Ishikawa (cell line): ENCODE measurements at regions not wholly inside any gene's neighbourhood (a gene's known extent, or its start where the extent isn't known, plus 50 kb on each side); places are given as distances from the start of the nearest gene placed in this dataset.

Experiments used
- EGR1 ChIP-seq: IDR thresholded peaks from 2 replicates; pipeline ENCODE4 v1.6.1; 2012
- FOXM1 ChIP-seq: IDR thresholded peaks from 2 replicates; pipeline ENCODE4 v1.6.1; 2012; ENCODE audit warnings: low read depth, borderline replicate concordance
- RAD21 ChIP-seq: IDR thresholded peaks from 2 replicates; pipeline ENCODE4 v1.6.1; 2012; ENCODE audit warnings: low read depth
- TCF12 ChIP-seq: IDR thresholded peaks from 2 replicates; pipeline ENCODE4 v1.6.1; 2012; ENCODE audit warnings: low read depth
- TF ChIP-seq, protein P1 (sequence below): IDR thresholded peaks from 2 replicates; pipeline ENCODE4 v1.6.1; 2012
- TF ChIP-seq, protein P2 (sequence below): IDR thresholded peaks from 2 replicates; pipeline ENCODE4 v1.6.1; 2012; ENCODE audit warnings: low read depth, mild to moderate bottlenecking

DNA sequence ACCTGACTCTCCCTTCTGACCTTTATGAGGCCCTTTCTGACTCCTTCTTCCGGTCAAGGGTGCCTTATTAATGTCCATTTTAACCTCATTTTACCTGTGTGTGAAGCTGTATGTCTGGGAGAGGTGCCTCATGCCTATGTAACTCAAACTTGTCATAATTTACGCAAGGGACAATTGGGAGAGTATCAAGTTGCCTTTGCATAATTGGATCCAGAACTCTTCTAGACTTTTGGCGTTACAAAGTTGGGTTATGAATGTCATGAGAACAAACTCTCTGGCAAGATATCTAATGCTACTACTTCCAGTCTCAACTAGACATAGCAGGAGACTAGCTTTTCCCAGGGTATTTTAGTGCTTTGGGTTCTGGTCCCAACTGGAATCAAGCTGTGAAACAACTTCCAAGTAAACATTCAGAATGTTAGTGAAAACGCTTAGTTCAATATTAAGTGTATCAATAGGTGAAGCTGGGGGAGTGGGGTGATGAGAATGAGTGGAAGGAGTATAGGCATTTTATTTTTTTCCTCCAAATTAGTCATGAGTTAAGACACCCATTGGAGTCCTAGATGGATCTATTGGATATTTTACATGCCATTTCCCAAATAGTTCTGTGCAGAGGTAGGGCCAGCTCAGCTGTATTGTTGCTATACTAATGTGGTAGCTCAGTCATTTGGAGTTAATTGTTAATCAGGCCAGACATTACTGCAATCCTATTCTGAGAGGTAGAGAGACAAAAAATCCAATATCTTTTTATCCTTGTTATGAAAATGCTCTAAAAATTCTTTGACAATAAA, 159.9 kb downstream of the TFAP2B start:
- TF ChIP-seq TCF12, result no peak
- no peak for TF ChIP-seq RAD21
- TF ChIP-seq FOXM1, result no peak
- TF ChIP-seq, protein P1, sequence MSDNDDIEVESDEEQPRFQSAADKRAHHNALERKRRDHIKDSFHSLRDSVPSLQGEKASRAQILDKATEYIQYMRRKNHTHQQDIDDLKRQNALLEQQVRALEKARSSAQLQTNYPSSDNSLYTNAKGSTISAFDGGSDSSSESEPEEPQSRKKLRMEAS, result no peak
- TF ChIP-seq EGR1, result no peak
- TF ChIP-seq, protein P2, sequence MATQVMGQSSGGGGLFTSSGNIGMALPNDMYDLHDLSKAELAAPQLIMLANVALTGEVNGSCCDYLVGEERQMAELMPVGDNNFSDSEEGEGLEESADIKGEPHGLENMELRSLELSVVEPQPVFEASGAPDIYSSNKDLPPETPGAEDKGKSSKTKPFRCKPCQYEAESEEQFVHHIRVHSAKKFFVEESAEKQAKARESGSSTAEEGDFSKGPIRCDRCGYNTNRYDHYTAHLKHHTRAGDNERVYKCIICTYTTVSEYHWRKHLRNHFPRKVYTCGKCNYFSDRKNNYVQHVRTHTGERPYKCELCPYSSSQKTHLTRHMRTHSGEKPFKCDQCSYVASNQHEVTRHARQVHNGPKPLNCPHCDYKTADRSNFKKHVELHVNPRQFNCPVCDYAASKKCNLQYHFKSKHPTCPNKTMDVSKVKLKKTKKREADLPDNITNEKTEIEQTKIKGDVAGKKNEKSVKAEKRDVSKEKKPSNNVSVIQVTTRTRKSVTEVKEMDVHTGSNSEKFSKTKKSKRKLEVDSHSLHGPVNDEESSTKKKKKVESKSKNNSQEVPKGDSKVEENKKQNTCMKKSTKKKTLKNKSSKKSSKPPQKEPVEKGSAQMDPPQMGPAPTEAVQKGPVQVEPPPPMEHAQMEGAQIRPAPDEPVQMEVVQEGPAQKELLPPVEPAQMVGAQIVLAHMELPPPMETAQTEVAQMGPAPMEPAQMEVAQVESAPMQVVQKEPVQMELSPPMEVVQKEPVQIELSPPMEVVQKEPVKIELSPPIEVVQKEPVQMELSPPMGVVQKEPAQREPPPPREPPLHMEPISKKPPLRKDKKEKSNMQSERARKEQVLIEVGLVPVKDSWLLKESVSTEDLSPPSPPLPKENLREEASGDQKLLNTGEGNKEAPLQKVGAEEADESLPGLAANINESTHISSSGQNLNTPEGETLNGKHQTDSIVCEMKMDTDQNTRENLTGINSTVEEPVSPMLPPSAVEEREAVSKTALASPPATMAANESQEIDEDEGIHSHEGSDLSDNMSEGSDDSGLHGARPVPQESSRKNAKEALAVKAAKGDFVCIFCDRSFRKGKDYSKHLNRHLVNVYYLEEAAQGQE, result no peak
